Activated naive CD4-positive, alpha-beta T cell treated with anti-CD3 and anti-CD28 coated beads, Interleukin-2, amount 50 U/mL, for 24 hours (primary cell): ENCODE measurements at regions not wholly inside any gene's neighbourhood (a gene's known extent, or its start where the extent isn't known, plus 50 kb on each side); places are given as distances from the start of the nearest gene placed in this dataset.
"Not testable (repeated sequence)": the region's sequence is repeated elsewhere in the genome, so short reads cannot be mapped to it uniquely, and the experiment has no call there.

Experiments
- H3K27ac Mint-ChIP-seq: one replicate; pipeline ENCODE4 v1.8.0; 2021; ENCODE audit warnings: mild to moderate bottlenecking, mixed read lengths
- H3K27me3 Mint-ChIP-seq: one replicate; pipeline ENCODE4 v1.8.0; 2021; ENCODE audit warnings: mixed read lengths
- H3K36me3 Mint-ChIP-seq: one replicate; pipeline ENCODE4 v1.8.0; 2021; ENCODE audit warnings: mixed read lengths
- H3K4me1 Mint-ChIP-seq: one replicate; pipeline ENCODE4 v1.8.0; 2021; ENCODE audit warnings: mixed read lengths
- H3K4me3 Mint-ChIP-seq: one replicate; pipeline ENCODE4 v1.8.0; 2021; ENCODE audit warnings: mild to moderate bottlenecking, mixed read lengths
- H3K9me3 Mint-ChIP-seq: one replicate; pipeline ENCODE4 v1.8.0; 2021; ENCODE audit warnings: mixed read lengths

GRCh38 chr21:17697473-17697872 is 84.8 kb upstream of the BTG3 start:
- H3K36me3 Mint-ChIP-seq, result peaks cover 2% of the 10 kb centered on the region
- H3K27me3 Mint-ChIP-seq, result peaks cover 1% of the 10 kb centered on the region
- no peak overlapping the region for H3K27ac Mint-ChIP-seq

GRCh38 chr21:17694416-17694815 is 81.7 kb upstream of the BTG3 start:
- H3K4me3 Mint-ChIP-seq, H3K27ac Mint-ChIP-seq, H3K4me1 Mint-ChIP-seq, H3K36me3 Mint-ChIP-seq, H3K27me3 Mint-ChIP-seq, H3K9me3 Mint-ChIP-seq: not testable (repeated sequence)

More at GRCh38 chr21:17697473-17697872, 84.8 kb upstream of the BTG3 start:
- Mint-ChIP-seq H3K9me3 (peaks cover 9% of the 10 kb centered on the region), H3K4me3 (no peak overlapping the region), H3K4me1 (peaks cover 8% of the 10 kb centered on the region)

GRCh38 chr21:17693801-17694200 is 81.1 kb upstream of the BTG3 start:
- no peak overlapping the region for H3K27ac Mint-ChIP-seq
- H3K4me1 Mint-ChIP-seq, result peaks cover 11% of the 10 kb centered on the region
- H3K9me3 Mint-ChIP-seq, result peaks cover 9% of the 10 kb centered on the region
- peaks cover 1% of the 10 kb centered on the region for H3K27me3 Mint-ChIP-seq
- no peak overlapping the region for H3K4me3 Mint-ChIP-seq
- peaks cover 2% of the 10 kb centered on the region for H3K36me3 Mint-ChIP-seq

GRCh38 chr21:17690078-17690494 is 77.4 kb upstream of the BTG3 start:
- Mint-ChIP-seq H3K27me3 (no peaks in the 10 kb centered on the region), H3K4me1 (peaks cover 31% of the 10 kb centered on the region), H3K36me3 (no peaks in the 10 kb centered on the region), H3K4me3 (no peak overlapping the region), H3K27ac (no peak overlapping the region), H3K9me3 (no peaks in the 10 kb centered on the region)

GRCh38 chr21:17688912-17689874 is 76.5 kb upstream of the BTG3 start:
- Mint-ChIP-seq H3K36me3 (no peaks in the 10 kb centered on the region), H3K4me1 (peaks cover 31% of the 10 kb centered on the region), H3K9me3 (no peaks in the 10 kb centered on the region), H3K27ac (peak overlapping the region; percentile 42), H3K27me3 (no peaks in the 10 kb centered on the region), H3K4me3 (no peak overlapping the region)

GRCh38 chr21:17682924-17683323 is 70.2 kb upstream of the BTG3 start:
- Mint-ChIP-seq H3K36me3 (no peaks in the 10 kb centered on the region), H3K9me3 (no peaks in the 10 kb centered on the region)

GRCh38 chr21:17679002-17679600 is 66.4 kb upstream of the BTG3 start:
- Mint-ChIP-seq H3K4me1 (peaks cover 6% of the 10 kb centered on the region), H3K9me3 (no peaks in the 10 kb centered on the region), H3K27ac (no peak overlapping the region), H3K36me3 (no peaks in the 10 kb centered on the region), H3K27me3 (no peaks in the 10 kb centered on the region), H3K4me3 (no peak overlapping the region)

More at GRCh38 chr21:17682924-17683323, 70.2 kb upstream of the BTG3 start:
- Mint-ChIP-seq H3K27ac (no peak overlapping the region), H3K4me1 (peaks cover 25% of the 10 kb centered on the region), H3K27me3 (no peaks in the 10 kb centered on the region), H3K4me3 (no peak overlapping the region)

GRCh38 chr21:17676930-17677329 is 64.2 kb upstream of the BTG3 start:
- not testable (repeated sequence) for H3K4me1 Mint-ChIP-seq, H3K27ac Mint-ChIP-seq, H3K4me3 Mint-ChIP-seq, H3K36me3 Mint-ChIP-seq, H3K9me3 Mint-ChIP-seq, H3K27me3 Mint-ChIP-seq

GRCh38 chr21:17674106-17674505 is 61.4 kb upstream of the BTG3 start:
- no peaks in the 10 kb centered on the region for H3K4me1 Mint-ChIP-seq
- no peak overlapping the region for H3K27ac Mint-ChIP-seq
- no peaks in the 10 kb centered on the region for H3K27me3 Mint-ChIP-seq
- H3K36me3 Mint-ChIP-seq, result no peaks in the 10 kb centered on the region
- no peaks in the 10 kb centered on the region for H3K9me3 Mint-ChIP-seq
- no peak overlapping the region for H3K4me3 Mint-ChIP-seq

- no peaks in the 10 kb centered on the region for H3K27me3 Mint-ChIP-seq
- H3K36me3 Mint-ChIP-seq, result no peaks in the 10 kb centered on the region
- no peaks in the 10 kb centered on the region for H3K4me1 Mint-ChIP-seq
- H3K4me3 Mint-ChIP-seq, result no peak overlapping the region
- H3K27ac Mint-ChIP-seq, result no peak overlapping the region
- H3K9me3 Mint-ChIP-seq, result no peaks in the 10 kb centered on the region
Observed at GRCh38 chr21:17673261-17674020, 60.7 kb upstream of the BTG3 start.

GRCh38 chr21:17671733-17672132 is 59.0 kb upstream of the BTG3 start:
- no peaks in the 10 kb centered on the region for H3K36me3 Mint-ChIP-seq
- H3K4me3 Mint-ChIP-seq, result no peak overlapping the region
- H3K27me3 Mint-ChIP-seq, result no peaks in the 10 kb centered on the region
- H3K4me1 Mint-ChIP-seq, result no peaks in the 10 kb centered on the region
- no peaks in the 10 kb centered on the region for H3K9me3 Mint-ChIP-seq
- no peak overlapping the region for H3K27ac Mint-ChIP-seq

- Mint-ChIP-seq H3K36me3 (no peaks in the 10 kb centered on the region), H3K27ac (no peak overlapping the region), H3K4me3 (no peak overlapping the region), H3K9me3 (no peaks in the 10 kb centered on the region), H3K4me1 (no peaks in the 10 kb centered on the region), H3K27me3 (peaks cover 2% of the 10 kb centered on the region)
Observed at GRCh38 chr21:17668479-17669140, 55.9 kb upstream of the BTG3 start.

- Mint-ChIP-seq H3K36me3 (no peaks in the 10 kb centered on the region), H3K9me3 (no peaks in the 10 kb centered on the region), H3K27me3 (peaks cover 2% of the 10 kb centered on the region), H3K4me1 (no peaks in the 10 kb centered on the region), H3K4me3 (no peak overlapping the region), H3K27ac (no peak overlapping the region)
Observed at GRCh38 chr21:17667256-17667655, 54.6 kb upstream of the BTG3 start.
